UCSD-AML1 (cell line): ENCODE measurements at regions not wholly inside any gene's neighbourhood (a gene's known extent, or its start where the extent isn't known, plus 50 kb on each side); places are given as distances from the start of the nearest gene placed in this dataset.
"Not testable (repeated sequence)": the region's sequence is repeated elsewhere in the genome, so short reads cannot be mapped to it uniquely, and the experiment has no call there.

ENCODE experiments used
- DNase-seq: peaks from one replicate; lab custom pipeline; 2025; ENCODE audit not compliant: unreplicated experiment; lab: John Stamatoyannopoulos, UW

GRCh38 chr2:123597988-123598387 lies 427.1 kb upstream of the CNTNAP5 start:
- DNase-seq: no peak

GRCh38 chr2:123606631-123607030 lies 418.5 kb upstream of the CNTNAP5 start:
- DNase-seq: no peak

GRCh38 chr2:123609077-123609476 lies 416.0 kb upstream of the CNTNAP5 start:
- no peak for DNase-seq

GRCh38 chr2:123614596-123614995 lies 410.5 kb upstream of the CNTNAP5 start:
- DNase-seq: no peak

- DNase-seq: not testable (repeated sequence)
These were observed 406.4 kb upstream of the CNTNAP5 start for GRCh38 chr2:123618642-123619041.

- no peak for DNase-seq
These were observed 400.3 kb upstream of the CNTNAP5 start for GRCh38 chr2:123624816-123625215.

- no peak for DNase-seq
These were observed 388.9 kb upstream of the CNTNAP5 start for GRCh38 chr2:123636232-123636631.

GRCh38 chr2:123640685-123641335 lies 384.3 kb upstream of the CNTNAP5 start:
- no peak for DNase-seq

GRCh38 chr2:123644053-123644452 lies 381.0 kb upstream of the CNTNAP5 start:
- no peak for DNase-seq

- no peak for DNase-seq
These were observed 377.1 kb upstream of the CNTNAP5 start for GRCh38 chr2:123648016-123648415.

- no peak for DNase-seq
These were observed 376.1 kb upstream of the CNTNAP5 start for GRCh38 chr2:123648956-123649355.

GRCh38 chr2:123651151-123651550 lies 373.9 kb upstream of the CNTNAP5 start:
- no peak for DNase-seq

- DNase-seq: no peak
These were observed 372.8 kb upstream of the CNTNAP5 start for GRCh38 chr2:123652320-123652719.

- DNase-seq: no peak
These were observed 368.5 kb upstream of the CNTNAP5 start for GRCh38 chr2:123656590-123656989.

- no peak for DNase-seq
These were observed 366.0 kb upstream of the CNTNAP5 start for GRCh38 chr2:123659120-123659519.

GRCh38 chr2:123670286-123670685 lies 354.8 kb upstream of the CNTNAP5 start:
- no peak for DNase-seq

GRCh38 chr2:123683797-123684196 lies 341.3 kb upstream of the CNTNAP5 start:
- not testable (repeated sequence) for DNase-seq

GRCh38 chr2:123687064-123687463 lies 338.0 kb upstream of the CNTNAP5 start:
- DNase-seq: no peak

GRCh38 chr2:123688231-123688940 lies 336.7 kb upstream of the CNTNAP5 start:
- DNase-seq: no peak

- DNase-seq: no peak
These were observed 333.0 kb upstream of the CNTNAP5 start for GRCh38 chr2:123692121-123692520.

- DNase-seq: no peak
These were observed 331.3 kb upstream of the CNTNAP5 start for GRCh38 chr2:123693836-123694235.

- DNase-seq: no peak
These were observed 329.7 kb upstream of the CNTNAP5 start for GRCh38 chr2:123695426-123695825.

GRCh38 chr2:123696021-123696420 lies 329.1 kb upstream of the CNTNAP5 start:
- no peak for DNase-seq
